NT2/D1 (cell line): ENCODE measurements at regions not wholly inside any gene's neighbourhood (a gene's known extent, or its start where the extent isn't known, plus 50 kb on each side); places are given as distances from the start of the nearest gene placed in this dataset.

ENCODE experiments used
- DNase-seq: peaks from one replicate; pipeline ENCODE4 v3.0.0-alpha.2; 2011; ENCODE audit warnings: low read depth, low spot score
- H3K27me3 ChIP-seq: 2 replicates; pipeline ENCODE4 v1.6.0; 2011; ENCODE audit warnings: mild to moderate bottlenecking; ENCODE audit not compliant: insufficient read length, insufficient read depth
- H3K36me3 ChIP-seq: 2 replicates; pipeline ENCODE4 v1.6.1; 2011; ENCODE audit warnings: mild to moderate bottlenecking, low read length, mixed read lengths; ENCODE audit not compliant: insufficient read depth, insufficient read length
- H3K4me1 ChIP-seq: 2 replicates; pipeline ENCODE4 v1.5.1; 2011; ENCODE audit not compliant: insufficient read depth, insufficient read length
- H3K4me3 ChIP-seq: 2 replicates; pipeline ENCODE4 v1.5.1; 2011; ENCODE audit warnings: low read depth; ENCODE audit not compliant: insufficient read length
- H3K9ac ChIP-seq: 2 replicates; pipeline ENCODE4 v1.6.0; 2011; ENCODE audit warnings: low read depth; ENCODE audit not compliant: insufficient read length
- H3K9me3 ChIP-seq: 2 replicates; pipeline ENCODE4 v1.5.1; 2011; ENCODE audit warnings: mild to moderate bottlenecking, low read length; ENCODE audit not compliant: insufficient read depth
- SUZ12 ChIP-seq: IDR thresholded peaks from 2 replicates; pipeline ENCODE4 v1.6.1; 2011; ENCODE audit not compliant: insufficient read length, insufficient read depth; ENCODE audit errors: extremely low read depth
- YY1 ChIP-seq: IDR thresholded peaks from 2 replicates; pipeline ENCODE4 v1.6.1; 2011; ENCODE audit not compliant: insufficient read length, insufficient read depth
- ZNF274 ChIP-seq: IDR thresholded peaks from 2 replicates; pipeline ENCODE4 v1.6.1; 2011; ENCODE audit warnings: mild to moderate bottlenecking, low read depth, low read length

- Histone ChIP-seq H3K4me1 (peaks cover 5% of the 10 kb centered on the region), H3K27me3 (no peaks in the 10 kb centered on the region), H3K9me3 (no peaks in the 10 kb centered on the region), H3K4me3 (no peak overlapping the region), H3K9ac (no peak overlapping the region), H3K36me3 (no peaks in the 10 kb centered on the region)
- TF ChIP-seq SUZ12, result no peak
- TF ChIP-seq YY1, result no peak
- TF ChIP-seq ZNF274, result no peak
- no peak for DNase-seq
These were observed 444.2 kb upstream of the MKI67 start for GRCh38 chr10:128570319-128570995.

GRCh38 chr10:128571071-128571470 is 444.8 kb upstream of the MKI67 start:
- Histone ChIP-seq H3K4me3 (no peak overlapping the region), H3K9ac (no peak overlapping the region), H3K4me1 (peaks cover 5% of the 10 kb centered on the region), H3K36me3 (no peaks in the 10 kb centered on the region), H3K9me3 (no peaks in the 10 kb centered on the region), H3K27me3 (no peaks in the 10 kb centered on the region)
- TF ChIP-seq YY1 (no peak), ZNF274 (no peak), SUZ12 (no peak)
- no peak for DNase-seq

GRCh38 chr10:128571745-128572144 is 445.5 kb upstream of the MKI67 start:
- TF ChIP-seq ZNF274 (no peak), SUZ12 (no peak), YY1 (no peak)
- Histone ChIP-seq H3K9ac (no peak overlapping the region), H3K27me3 (no peaks in the 10 kb centered on the region), H3K9me3 (peaks cover 5% of the 10 kb centered on the region; the same call in 1 of the 2 replicates), H3K4me1 (peaks cover 3% of the 10 kb centered on the region), H3K4me3 (no peak overlapping the region), H3K36me3 (no peaks in the 10 kb centered on the region)
- DNase-seq, result no peak

- no peaks in the 10 kb centered on the region for H3K27me3 ChIP-seq
- H3K4me1 ChIP-seq, result peaks cover 3% of the 10 kb centered on the region
- TF ChIP-seq ZNF274 (no peak), YY1 (no peak), SUZ12 (no peak)
- H3K9me3 ChIP-seq, result peaks cover 5% of the 10 kb centered on the region; the same call in 1 of the 2 replicates
- no peak overlapping the region for H3K4me3 ChIP-seq
- H3K9ac ChIP-seq, result no peak overlapping the region
- H3K36me3 ChIP-seq, result no peaks in the 10 kb centered on the region
- no peak for DNase-seq
These were observed 446.5 kb upstream of the MKI67 start for GRCh38 chr10:128572696-128573095.

GRCh38 chr10:128573281-128573845 is 447.1 kb upstream of the MKI67 start:
- Histone ChIP-seq H3K27me3 (no peaks in the 10 kb centered on the region), H3K36me3 (no peaks in the 10 kb centered on the region), H3K9ac (no peak overlapping the region), H3K4me3 (no peak overlapping the region), H3K9me3 (peaks cover 5% of the 10 kb centered on the region; the same call in 1 of the 2 replicates), H3K4me1 (peaks cover 3% of the 10 kb centered on the region)
- TF ChIP-seq ZNF274, result no peak
- TF ChIP-seq SUZ12, result no peak
- TF ChIP-seq YY1, result no peak
- no peak for DNase-seq

GRCh38 chr10:128573986-128574385 is 447.8 kb upstream of the MKI67 start:
- Histone ChIP-seq H3K9me3 (peaks cover 5% of the 10 kb centered on the region; the same call in 1 of the 2 replicates), H3K36me3 (no peaks in the 10 kb centered on the region), H3K9ac (no peak overlapping the region), H3K4me3 (no peak overlapping the region), H3K4me1 (peaks cover 3% of the 10 kb centered on the region), H3K27me3 (no peaks in the 10 kb centered on the region)
- no peak for TF ChIP-seq ZNF274
- no peak for TF ChIP-seq SUZ12
- no peak for TF ChIP-seq YY1
- no peak for DNase-seq

- Histone ChIP-seq H3K36me3 (no peaks in the 10 kb centered on the region), H3K4me3 (no peak overlapping the region), H3K27me3 (no peaks in the 10 kb centered on the region)
These were observed 448.5 kb upstream of the MKI67 start for GRCh38 chr10:128574581-128575210.

More at GRCh38 chr10:128574581-128575210, 448.5 kb upstream of the MKI67 start:
- Histone ChIP-seq H3K9ac (no peak overlapping the region), H3K4me1 (no peaks in the 10 kb centered on the region), H3K9me3 (peaks cover 5% of the 10 kb centered on the region; the same call in 1 of the 2 replicates)
- no peak for DNase-seq
- no peak for TF ChIP-seq YY1
- TF ChIP-seq SUZ12, result no peak
- TF ChIP-seq ZNF274, result no peak
